BLaER1 treated with 17β-estradiol and CSF1 and Interleukin-3, amounts not matched to agents 10 nM and 100 nM (cell line): ENCODE measurements at regions not wholly inside any gene's neighbourhood (a gene's known extent, or its start where the extent isn't known, plus 50 kb on each side); places are given as distances from the start of the nearest gene placed in this dataset.
A peak's percentile ranks its signal among the peaks of the same experiment; 100 is the strongest.

Experiments
- H3K27ac ChIP-seq, 11 experiments: shearing (Covaris generic); formaldehyde crosslinking; 2 replicates each; pipeline ENCODE4 v1.8.1; 2022
- H3K27me3 ChIP-seq, 11 experiments: shearing (Covaris generic); formaldehyde crosslinking; 2 replicates each; pipeline ENCODE4 v1.8.1; 2022
- H3K36me3 ChIP-seq, 11 experiments: shearing (Covaris generic); formaldehyde crosslinking; 2 replicates each; pipeline ENCODE4 v1.8.1; 2022
- H3K4me1 ChIP-seq, 10 experiments: shearing (Covaris generic); formaldehyde crosslinking; 2 replicates each; pipeline ENCODE4 v1.8.1; 2022
- H3K4me2 ChIP-seq, 11 experiments: shearing (Covaris generic); formaldehyde crosslinking; 2 replicates each; pipeline ENCODE4 v1.8.1; 2022
- H3K4me3 ChIP-seq, 10 experiments: shearing (Covaris generic); formaldehyde crosslinking; 2 replicates each; pipeline ENCODE4 v1.8.1; 2022
- H3K9ac ChIP-seq, 11 experiments: shearing (Covaris generic); formaldehyde crosslinking; 2 replicates each; pipeline ENCODE4 v1.8.1; 2022
- H3K9me3 ChIP-seq, 11 experiments: shearing (Covaris generic); formaldehyde crosslinking; replicated peaks in 1 of 11; 2 replicates each; pipeline ENCODE4 v1.8.1; 2022
- H4K20me1 ChIP-seq, 11 experiments: shearing (Covaris generic); formaldehyde crosslinking; 2 replicates each; pipeline ENCODE4 v1.8.1; 2022
- Cebpa-rat ChIP-seq, 11 experiments: shearing (Covaris generic); IDR thresholded peaks; 2 replicates each; pipeline ENCODE4 v1.8.1; 2022

- Histone ChIP-seq H3K9ac (no peak overlapping the region), H3K27ac (no peak overlapping the region), H3K4me3 (no peak overlapping the region), H4K20me1 (no peaks in the 10 kb centered on the region), H3K4me1 (peaks cover 0 to 11% (median 8%) of the 10 kb centered on the region in 10 experiments; a peak in 8 of 20 replicates), H3K36me3 (no peaks in the 10 kb centered on the region), H3K4me2 (no peak overlapping the region), H3K9me3 (no peaks in the 10 kb centered on the region), H3K27me3 (no peaks in the 10 kb centered on the region)
- no peak for TF ChIP-seq Cebpa-rat (IDR thresholded peaks at IDR 0.05)
Observed at GRCh38 chr1:181390410-181391077, 92.8 kb upstream of the CACNA1E start.

DNA sequence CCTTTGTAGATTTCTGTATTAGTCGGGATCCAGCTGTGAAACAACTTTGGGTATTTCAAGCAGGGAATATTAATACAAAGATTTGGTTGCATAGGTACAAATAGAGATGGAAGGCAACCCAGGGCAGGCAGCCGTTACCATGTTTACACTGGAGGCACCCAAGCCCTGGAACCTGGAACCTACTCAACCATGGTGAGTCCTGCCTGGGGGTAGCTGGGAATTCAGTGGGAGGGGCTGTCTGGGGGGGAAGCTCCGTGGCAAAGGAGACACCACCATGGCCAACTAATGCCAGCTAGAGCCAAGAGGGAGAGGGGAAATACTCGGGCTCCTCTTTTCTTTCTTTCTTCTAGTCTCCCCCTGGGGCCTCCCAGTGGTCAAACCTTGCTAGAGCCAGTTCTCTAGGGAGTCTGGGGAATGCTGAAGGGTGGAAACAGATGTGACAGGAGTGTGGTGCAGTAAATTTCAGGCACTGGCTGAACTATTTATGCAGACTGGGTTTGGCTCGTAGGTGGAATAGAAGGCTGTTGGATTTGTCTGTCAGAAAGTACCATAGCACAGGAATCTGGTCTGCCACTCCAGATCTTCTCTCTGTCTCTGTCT lies 91.9 kb upstream of the CACNA1E start:
- peaks cover 5 to 17% (median 13%) of the 10 kb centered on the region in 10 experiments for H3K4me1 ChIP-seq
- no peaks in the 10 kb centered on the region for H4K20me1 ChIP-seq
- H3K9ac ChIP-seq, result no peak overlapping the region
- H3K4me2 ChIP-seq, result peak overlapping the region in 5 of 11 experiments; percentile 8 to 36 (median 32); a peak in 2 of 22 replicates
- H3K27ac ChIP-seq, result no peak overlapping the region
- no peak for TF ChIP-seq Cebpa-rat (IDR thresholded peaks at IDR 0.05)
- H3K9me3 ChIP-seq, result no peaks in the 10 kb centered on the region
- H3K4me3 ChIP-seq, result no peak overlapping the region
- no peaks in the 10 kb centered on the region for H3K36me3 ChIP-seq
- H3K27me3 ChIP-seq, result no peaks in the 10 kb centered on the region

GRCh38 chr1:181392133-181392532 lies 91.2 kb upstream of the CACNA1E start:
- Histone ChIP-seq H3K4me2 (peak overlapping the region in 1 of 11 experiments; percentile 15; a peak in 3 of 22 replicates), H3K27ac (no peak overlapping the region), H3K9ac (no peak overlapping the region), H4K20me1 (no peaks in the 10 kb centered on the region), H3K9me3 (no peaks in the 10 kb centered on the region), H3K36me3 (no peaks in the 10 kb centered on the region), H3K4me3 (no peak overlapping the region), H3K4me1 (peaks cover 12 to 25% (median 21%) of the 10 kb centered on the region in 10 experiments), H3K27me3 (no peaks in the 10 kb centered on the region)
- TF ChIP-seq Cebpa-rat (IDR thresholded peaks at IDR 0.05), result no peak

DNA sequence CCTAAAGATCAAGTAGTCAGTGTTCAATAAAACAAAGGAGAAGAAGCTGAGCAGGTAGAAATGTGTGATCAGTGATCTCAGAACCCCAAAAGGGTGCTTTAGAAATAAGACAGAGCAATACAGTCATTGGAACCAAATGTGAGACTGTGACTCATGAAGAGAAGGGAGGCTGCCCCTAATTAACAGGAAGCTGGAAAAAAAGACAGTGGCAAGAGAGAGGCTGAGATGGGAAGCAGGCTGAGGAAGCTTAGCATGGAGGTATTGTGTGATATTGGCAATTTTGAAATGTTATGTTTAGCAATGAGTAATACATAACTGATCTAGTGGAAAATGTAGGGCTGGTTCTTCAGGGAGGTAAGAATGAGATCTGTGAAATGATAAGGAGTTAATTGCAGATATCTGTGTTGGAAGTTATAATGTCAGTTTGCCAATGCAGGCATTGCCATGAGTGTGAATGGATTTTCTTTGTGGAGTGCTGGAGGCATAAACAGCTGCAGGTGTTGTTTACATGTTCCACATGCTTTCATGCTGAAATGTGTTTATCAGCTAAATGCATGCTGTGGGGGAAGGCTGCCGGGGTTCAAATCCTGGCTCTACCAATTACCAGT lies 90.6 kb upstream of the CACNA1E start:
- H3K4me2 ChIP-seq, result peak overlapping the region in 2 of 11 experiments; percentile 5 to 15; a peak in 2 of 22 replicates
- peaks cover 16 to 28% (median 23%) of the 10 kb centered on the region in 10 experiments for H3K4me1 ChIP-seq
- no peaks in the 10 kb centered on the region for H4K20me1 ChIP-seq
- H3K27me3 ChIP-seq, result no peaks in the 10 kb centered on the region
- no peak overlapping the region for H3K27ac ChIP-seq
- H3K9me3 ChIP-seq, result no peaks in the 10 kb centered on the region
- TF ChIP-seq Cebpa-rat (IDR thresholded peaks at IDR 0.05), result no peak
- H3K4me3 ChIP-seq, result no peak overlapping the region
- no peaks in the 10 kb centered on the region for H3K36me3 ChIP-seq
- no peak overlapping the region for H3K9ac ChIP-seq

DNA sequence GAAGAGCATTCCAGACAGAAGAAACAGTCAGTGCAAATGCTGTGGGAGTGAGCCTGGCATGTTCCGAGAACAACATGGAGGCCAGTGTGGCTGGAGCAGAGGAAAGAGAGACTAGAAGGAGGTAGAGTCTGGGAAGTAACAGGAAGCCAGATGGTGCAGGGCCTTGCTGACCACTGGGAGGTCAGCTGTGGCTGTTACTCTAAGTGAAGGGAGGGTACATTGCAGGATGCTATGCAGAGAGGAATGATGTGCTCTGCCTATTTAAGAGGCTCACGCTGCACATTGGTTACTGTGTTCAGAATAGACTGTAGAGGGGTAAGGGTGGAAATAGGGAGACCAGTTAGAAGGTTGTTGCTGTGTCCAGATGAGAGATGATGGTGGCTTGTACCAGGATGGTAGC lies 88.6 kb upstream of the CACNA1E start:
- Histone ChIP-seq H3K9ac (no peak overlapping the region), H3K9me3 (no peaks in the 10 kb centered on the region), H4K20me1 (no peaks in the 10 kb centered on the region), H3K36me3 (no peaks in the 10 kb centered on the region), H3K27ac (no peak overlapping the region), H3K4me3 (no peak overlapping the region), H3K4me1 (peaks cover 20 to 33% (median 25%) of the 10 kb centered on the region in 10 experiments), H3K27me3 (no peaks in the 10 kb centered on the region), H3K4me2 (no peak overlapping the region)
- TF ChIP-seq Cebpa-rat (IDR thresholded peaks at IDR 0.05), result no peak

DNA sequence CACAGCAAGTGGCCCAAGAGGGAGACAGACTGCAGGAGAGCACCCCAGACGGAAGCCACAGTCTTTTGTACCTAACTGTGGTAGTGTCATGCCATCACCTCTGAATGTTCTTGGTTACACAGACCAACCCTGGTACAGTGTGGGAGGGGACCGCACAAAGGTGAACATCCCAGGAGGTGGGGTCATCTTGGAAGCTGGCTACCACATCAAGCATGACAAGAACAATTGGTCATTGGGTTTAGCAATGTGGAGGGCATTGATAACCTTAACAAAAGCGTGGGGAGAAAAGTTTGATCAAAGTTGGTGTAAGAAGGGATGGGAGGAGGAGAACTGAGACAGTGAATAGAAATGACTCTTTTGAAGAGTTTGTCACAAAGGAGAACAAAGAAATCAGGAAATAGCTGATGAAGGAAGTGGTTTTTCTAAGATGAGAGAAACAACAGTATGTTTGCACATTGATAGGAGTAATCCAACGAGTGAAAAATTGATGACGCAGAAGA lies 87.1 kb upstream of the CACNA1E start:
- Histone ChIP-seq H3K9ac (no peak overlapping the region), H3K4me3 (no peak overlapping the region), H3K27me3 (no peaks in the 10 kb centered on the region), H4K20me1 (no peaks in the 10 kb centered on the region), H3K4me1 (peaks cover 20 to 33% (median 25%) of the 10 kb centered on the region in 10 experiments), H3K9me3 (no peaks in the 10 kb centered on the region), H3K4me2 (peak overlapping the region; percentile 30 to 71 (median 57)), H3K36me3 (no peaks in the 10 kb centered on the region), H3K27ac (peak overlapping the region in 1 of 11 experiments; percentile 1; a peak in 1 of 22 replicates)
- TF ChIP-seq Cebpa-rat (IDR thresholded peaks at IDR 0.05), result no peak

GRCh38 chr1:181396811-181397210 lies 86.5 kb upstream of the CACNA1E start:
- H3K36me3 ChIP-seq, result no peaks in the 10 kb centered on the region
- TF ChIP-seq Cebpa-rat (IDR thresholded peaks at IDR 0.05), result no peak
- H4K20me1 ChIP-seq, result no peaks in the 10 kb centered on the region
- H3K4me3 ChIP-seq, result no peak overlapping the region
- no peak overlapping the region for H3K9ac ChIP-seq
- H3K4me2 ChIP-seq, result peak overlapping the region; percentile 30 to 71 (median 57)
- peak overlapping the region in 1 of 11 experiments; percentile 1; a peak in 1 of 22 replicates for H3K27ac ChIP-seq
- H3K4me1 ChIP-seq, result peaks cover 20 to 33% (median 22%) of the 10 kb centered on the region in 10 experiments
- H3K27me3 ChIP-seq, result no peaks in the 10 kb centered on the region
- no peaks in the 10 kb centered on the region for H3K9me3 ChIP-seq

DNA sequence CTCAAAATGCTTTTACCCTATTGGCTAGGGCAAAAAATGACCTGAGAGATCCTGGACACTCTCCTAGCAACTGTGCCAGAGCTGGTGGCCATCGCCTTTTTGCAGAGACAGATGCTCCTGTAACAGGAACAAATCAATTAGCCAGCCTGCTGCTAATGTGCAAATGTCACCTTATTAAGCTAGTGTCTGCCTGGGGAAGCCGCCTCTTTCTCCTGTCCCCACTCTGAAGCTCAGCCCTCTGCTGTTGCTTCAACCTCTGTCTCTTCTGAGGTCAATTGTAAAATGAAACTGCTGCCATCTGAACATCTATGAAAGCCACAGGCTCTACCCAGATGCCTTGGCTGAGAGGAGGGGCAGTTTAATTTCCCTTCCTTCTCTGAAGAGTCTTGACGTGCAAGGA lies 85.5 kb upstream of the CACNA1E start:
- Histone ChIP-seq H3K27ac (no peak overlapping the region), H3K4me3 (no peak overlapping the region), H3K9me3 (no peaks in the 10 kb centered on the region), H3K4me1 (peaks cover 13 to 25% (median 21%) of the 10 kb centered on the region in 10 experiments), H3K27me3 (no peaks in the 10 kb centered on the region), H3K36me3 (no peaks in the 10 kb centered on the region), H4K20me1 (no peaks in the 10 kb centered on the region), H3K4me2 (peak overlapping the region in 7 of 11 experiments; percentile 0 to 61 (median 30); a peak in 9 of 22 replicates), H3K9ac (no peak overlapping the region)
- no peak for TF ChIP-seq Cebpa-rat (IDR thresholded peaks at IDR 0.05)

- Histone ChIP-seq H3K9ac (no peak overlapping the region), H3K4me2 (no peak overlapping the region; a peak in 1 of 22 replicates), H3K4me1 (peaks cover 12 to 25% (median 21%) of the 10 kb centered on the region in 10 experiments), H3K4me3 (no peak overlapping the region), H3K27me3 (no peaks in the 10 kb centered on the region), H3K27ac (no peak overlapping the region), H3K36me3 (no peaks in the 10 kb centered on the region), H3K9me3 (no peaks in the 10 kb centered on the region), H4K20me1 (no peaks in the 10 kb centered on the region)
- TF ChIP-seq Cebpa-rat (IDR thresholded peaks at IDR 0.05), result no peak
Observed at GRCh38 chr1:181398544-181398943, 84.8 kb upstream of the CACNA1E start.
